ENCODE measurements at regions not wholly inside any gene's neighbourhood (a gene's known extent, or its start where the extent isn't known, plus 50 kb on each side); places are given as distances from the start of the nearest gene placed in this dataset.

DNA sequence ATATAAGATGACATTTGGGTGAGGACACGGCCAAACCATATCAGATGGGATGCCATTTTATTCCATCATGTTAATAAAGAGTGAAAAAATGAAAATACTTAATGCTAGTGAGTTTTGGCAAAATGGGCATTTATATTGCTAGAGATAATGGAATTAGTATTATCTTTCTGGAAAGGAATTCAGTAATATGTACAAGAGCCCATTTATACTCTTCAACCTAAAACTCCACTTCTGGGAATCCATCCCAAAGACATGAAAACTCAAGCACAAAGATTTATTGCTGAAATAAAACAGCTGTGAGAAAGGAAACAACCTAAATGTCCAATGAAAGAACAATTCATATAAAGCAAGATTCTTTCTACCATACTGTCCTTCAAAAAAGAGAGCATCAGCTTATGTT lies 96.0 kb upstream of the TMEM168 start:
- Histone ChIP-seq H2AFZ (ENCODE audit: low read depth, low read length, poor library complexity, severe bottlenecking) (no peak overlapping the region), H3K79me2 (ENCODE audit: insufficient read depth, low read length) (no peaks in the 10 kb centered on the region), H3K27ac (ENCODE audit: low read depth, low read length) (no peak overlapping the region), H3K27me3 (ENCODE audit: insufficient read depth, low read length) (no peaks in the 10 kb centered on the region), H3K4me3 (replicated peaks in 1 of 2; ENCODE audit: low read depth in 1 of 2, low read length in 2 of 2) (no peak overlapping the region), H3K4me1 (ENCODE audit: control insufficient read depth in 1 of 2, insufficient read depth in 2 of 2, low read length in 2 of 2) (no peaks in the 10 kb centered on the region), H3K36me3 (ENCODE audit: control insufficient read depth in 1 of 2, insufficient read depth in 2 of 2, low read length in 2 of 2) (no peaks in the 10 kb centered on the region), H4K20me1 (ENCODE audit: insufficient read depth) (no peaks in the 10 kb centered on the region), H3K4me2 (ENCODE audit: low read length) (no peak overlapping the region), H3K9me3 (ENCODE audit: control insufficient read depth in 1 of 2, insufficient read depth in 1 of 2, low read depth in 1 of 2, low read length in 2 of 2) (no peaks in the 10 kb centered on the region), H3K9ac (ENCODE audit: low read length) (no peak overlapping the region), H3K9me2 (ENCODE audit: insufficient read depth) (no peaks in the 10 kb centered on the region)
- intact Hi-C loops (cut with micrococcal nuclease) = no loop called here
- TF ChIP-seq FOSL1 (IDR thresholded peaks at IDR 0.05; ENCODE audit: low read depth) = no peak
- no peak for TF ChIP-seq SRF (IDR thresholded peaks at IDR 0.05; ENCODE audit: low read depth)
- TF ChIP-seq CEBPB (IDR thresholded peaks at IDR 0.05; ENCODE audit: low read depth) = no peak
- no peak for TF ChIP-seq TCF7L2 (IDR thresholded peaks at IDR 0.05; ENCODE audit: borderline replicate concordance, extremely low read depth, insufficient read depth, insufficient read length)
- TF ChIP-seq, protein P1, sequence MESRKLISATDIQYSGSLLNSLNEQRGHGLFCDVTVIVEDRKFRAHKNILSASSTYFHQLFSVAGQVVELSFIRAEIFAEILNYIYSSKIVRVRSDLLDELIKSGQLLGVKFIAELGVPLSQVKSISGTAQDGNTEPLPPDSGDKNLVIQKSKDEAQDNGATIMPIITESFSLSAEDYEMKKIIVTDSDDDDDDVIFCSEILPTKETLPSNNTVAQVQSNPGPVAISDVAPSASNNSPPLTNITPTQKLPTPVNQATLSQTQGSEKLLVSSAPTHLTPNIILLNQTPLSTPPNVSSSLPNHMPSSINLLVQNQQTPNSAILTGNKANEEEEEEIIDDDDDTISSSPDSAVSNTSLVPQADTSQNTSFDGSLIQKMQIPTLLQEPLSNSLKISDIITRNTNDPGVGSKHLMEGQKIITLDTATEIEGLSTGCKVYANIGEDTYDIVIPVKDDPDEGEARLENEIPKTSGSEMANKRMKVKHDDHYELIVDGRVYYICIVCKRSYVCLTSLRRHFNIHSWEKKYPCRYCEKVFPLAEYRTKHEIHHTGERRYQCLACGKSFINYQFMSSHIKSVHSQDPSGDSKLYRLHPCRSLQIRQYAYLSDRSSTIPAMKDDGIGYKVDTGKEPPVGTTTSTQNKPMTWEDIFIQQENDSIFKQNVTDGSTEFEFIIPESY (IDR thresholded peaks at IDR 0.05; ENCODE audit: extremely low read depth, insufficient replicate concordance, low read length) = no peak
- TF ChIP-seq SP1 (IDR thresholded peaks at IDR 0.05; ENCODE audit: low read depth) = no peak
- TF ChIP-seq ELF1 (IDR thresholded peaks at IDR 0.05; ENCODE audit: borderline replicate concordance, low read depth) = no peak
- TF ChIP-seq RAD21 (IDR thresholded peaks at IDR 0.05; ENCODE audit: low read depth) = no peak
- no peak for TF ChIP-seq ZFX (IDR thresholded peaks at IDR 0.05)
- TF ChIP-seq ZNF274 (IDR thresholded peaks at IDR 0.05; ENCODE audit: low read depth, low read length) = no peak
- no peak for TF ChIP-seq POLR2A (IDR thresholded peaks at IDR 0.05; ENCODE audit: borderline replicate concordance, extremely low read depth, insufficient read depth, insufficient read length)
- TF ChIP-seq EGR1 (IDR thresholded peaks at IDR 0.05; ENCODE audit: low read depth) = no peak
- no peak for TF ChIP-seq EZH2phosphoT487 (IDR thresholded peaks at IDR 0.05; ENCODE audit: borderline replicate concordance)
- TF ChIP-seq, protein P2, sequence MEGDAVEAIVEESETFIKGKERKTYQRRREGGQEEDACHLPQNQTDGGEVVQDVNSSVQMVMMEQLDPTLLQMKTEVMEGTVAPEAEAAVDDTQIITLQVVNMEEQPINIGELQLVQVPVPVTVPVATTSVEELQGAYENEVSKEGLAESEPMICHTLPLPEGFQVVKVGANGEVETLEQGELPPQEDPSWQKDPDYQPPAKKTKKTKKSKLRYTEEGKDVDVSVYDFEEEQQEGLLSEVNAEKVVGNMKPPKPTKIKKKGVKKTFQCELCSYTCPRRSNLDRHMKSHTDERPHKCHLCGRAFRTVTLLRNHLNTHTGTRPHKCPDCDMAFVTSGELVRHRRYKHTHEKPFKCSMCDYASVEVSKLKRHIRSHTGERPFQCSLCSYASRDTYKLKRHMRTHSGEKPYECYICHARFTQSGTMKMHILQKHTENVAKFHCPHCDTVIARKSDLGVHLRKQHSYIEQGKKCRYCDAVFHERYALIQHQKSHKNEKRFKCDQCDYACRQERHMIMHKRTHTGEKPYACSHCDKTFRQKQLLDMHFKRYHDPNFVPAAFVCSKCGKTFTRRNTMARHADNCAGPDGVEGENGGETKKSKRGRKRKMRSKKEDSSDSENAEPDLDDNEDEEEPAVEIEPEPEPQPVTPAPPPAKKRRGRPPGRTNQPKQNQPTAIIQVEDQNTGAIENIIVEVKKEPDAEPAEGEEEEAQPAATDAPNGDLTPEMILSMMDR (IDR thresholded peaks at IDR 0.05 in 2 of 3, conservative IDR thresholded peaks at IDR 0.05 in 1 of 3; ENCODE audit: borderline replicate concordance in 1 of 3, insufficient read depth in 1 of 3, low read depth in 2 of 3, low read length in 2 of 3) = no peak
- no peak for TF ChIP-seq JUND (IDR thresholded peaks at IDR 0.05)
- DNase-seq (ENCODE audit: low read depth, low spot score) = no peak
- ChIA-PET POLR2A (no interaction called here), CTCF (no interaction called here), RAD21 (ENCODE audit: low non-redundant PET in 1 of 2, low total read pairs in 2 of 2, uncharacterized antibody in 2 of 2, unreplicated experiment in 2 of 2) (no interaction called here)
- no peak for ATAC-seq
- BruUV-seq (replicated peaks) = no TSS peak
